Caco-2 (cell line): ENCODE measurements at regions not wholly inside any gene's neighbourhood (a gene's known extent, or its start where the extent isn't known, plus 50 kb on each side); places are given as distances from the start of the nearest gene placed in this dataset.

Source experiments
- BruUV-seq: library from RNA; stranded (reverse); fragments of 400-500 nt; replicated peaks from 2 replicates; lab custom pipeline; 2021; lab: Mats Ljungman, UMichigan
- CTCF ChIA-PET: fragments of 300-600 bp; sonication (Branson Sonifier 250); formaldehyde crosslinking; loops from one replicate; lab custom pipeline; 2022; ENCODE audit warnings: antibody characterized with exemption; lab: Charles Lee
- POLR2A ChIA-PET: fragments of 300-600 bp; sonication (Branson Sonifier 250); formaldehyde crosslinking; loops from one replicate; lab custom pipeline; 2022; ENCODE audit warnings: antibody characterized with exemption; lab: Charles Lee
- DNase-seq, 2 experiments: peaks; one replicate each; pipeline versions ENCODE4 v3.0.0 to v3.0.0-alpha.2; 2020 to 2022
- H3K27me3 ChIP-seq: replicated peaks from 2 replicates; pipeline ENCODE4 v1.6.0; 2011; ENCODE audit warnings: low read length; ENCODE audit not compliant: control insufficient read depth, insufficient read depth
- H3K36me3 ChIP-seq: 2 replicates; pipeline ENCODE4 v1.5.1; 2011; ENCODE audit warnings: low read length; ENCODE audit not compliant: control insufficient read depth, insufficient read depth
- H3K4me1 ChIP-seq: fragments of 250-450 bp; sonication (Bioruptor Pico); 2 replicates; pipeline ENCODE4 v1.5.1; 2020; ENCODE audit warnings: mild to moderate bottlenecking
- H3K4me3 ChIP-seq: 2 replicates; pipeline ENCODE4 v1.5.1; 2011; ENCODE audit warnings: low read depth, mild to moderate bottlenecking, control low read depth, low read length
- H3K9me3 ChIP-seq: fragments of 250-450 bp; sonication (Bioruptor Pico); 2 replicates; pipeline ENCODE4 v1.5.1; 2020; ENCODE audit warnings: mild to moderate bottlenecking, moderate library complexity
- H3K27ac Mint-ChIP-seq: one replicate; pipeline ENCODE4 v1.8.0; 2022; ENCODE audit warnings: mixed read lengths; ENCODE audit not compliant: unreplicated experiment
- H3K27me3 Mint-ChIP-seq: one replicate; pipeline ENCODE4 v1.8.0; 2022; ENCODE audit warnings: mixed read lengths; ENCODE audit not compliant: insufficient read depth, unreplicated experiment
- H3K36me3 Mint-ChIP-seq: one replicate; pipeline ENCODE4 v1.8.0; 2022; ENCODE audit warnings: mild to moderate bottlenecking, mixed read lengths; ENCODE audit not compliant: insufficient read depth, unreplicated experiment
- H3K4me1 Mint-ChIP-seq: one replicate; pipeline ENCODE4 v1.8.0; 2022; ENCODE audit warnings: low read depth, mixed read lengths; ENCODE audit not compliant: unreplicated experiment
- H3K4me3 Mint-ChIP-seq: one replicate; pipeline ENCODE4 v1.8.0; 2022; ENCODE audit warnings: mild to moderate bottlenecking, moderate library complexity, mixed read lengths; ENCODE audit not compliant: unreplicated experiment
- H3K9me3 Mint-ChIP-seq: one replicate; pipeline ENCODE4 v1.8.0; 2022; ENCODE audit warnings: mixed read lengths; ENCODE audit not compliant: unreplicated experiment
- CTCF ChIP-seq, 2 experiments: fragments of 200-600 bp in 1 of 2; IDR thresholded peaks; 1 replicate in 1 of 2; 2 replicates in 1 of 2; pipeline versions ENCODE4 v1.5.1 to v1.8.0; 2011 to 2022; ENCODE audit warnings: antibody characterized with exemption in 1 of 2, control low read depth in 1 of 2, inconsistent platforms in 1 of 2, low read depth in 1 of 2, low read length in 1 of 2, mild to moderate bottlenecking in 1 of 2, moderate library complexity in 1 of 2; ENCODE audit not compliant: insufficient read depth in 1 of 2, severe bottlenecking in 1 of 2, unreplicated experiment in 1 of 2
- intact Hi-C: fragments of 100-400 bp; cut with micrococcal nuclease; formaldehyde crosslinking; loops from one replicate; pipeline ENCODE4 v1.10.0; 2022; ENCODE audit not compliant: unreplicated experiment

- Mint-ChIP-seq H3K36me3 (no peaks in the 10 kb centered on the region), H3K4me3 (no peak overlapping the region), H3K9me3 (no peaks in the 10 kb centered on the region), H3K4me1 (peaks cover 7% of the 10 kb centered on the region), H3K27ac (no peak overlapping the region), H3K27me3 (peaks cover 12% of the 10 kb centered on the region)
- Histone ChIP-seq H3K4me3 (no peak overlapping the region), H3K36me3 (no peaks in the 10 kb centered on the region), H3K9me3 (no peaks in the 10 kb centered on the region), H3K27me3 (no peaks in the 10 kb centered on the region), H3K4me1 (0 out of 2 replicates have a peak, but pooled peaks cover 4% of the 10 kb centered on the region)
- intact Hi-C loops, result no loop called here
- TF ChIP-seq CTCF (IDR thresholded peaks at IDR 0.05; ENCODE audit: insufficient read depth in 1 of 2, low read depth in 1 of 2, low read length in 1 of 2, severe bottlenecking in 1 of 2, unreplicated experiment in 1 of 2), result no peak
- BruUV-seq, result no TSS peak
- no peak for DNase-seq
- POLR2A ChIA-PET, result no interaction called here
- CTCF ChIA-PET, result no interaction called here
These were observed 101.0 kb upstream of the SPACA1 start for GRCh38 chr6:87946669-87947068.

- ChIA-PET POLR2A (no interaction called here), CTCF (no interaction called here)
- Histone ChIP-seq H3K36me3 (no peaks in the 10 kb centered on the region), H3K27me3 (no peaks in the 10 kb centered on the region), H3K9me3 (no peaks in the 10 kb centered on the region), H3K4me1 (0 out of 2 replicates have a peak, but pooled peaks cover 4% of the 10 kb centered on the region), H3K4me3 (no peak overlapping the region)
- H3K4me3 Mint-ChIP-seq, result no peak overlapping the region
- intact Hi-C loops, result no loop called here
- no peaks in the 10 kb centered on the region for H3K9me3 Mint-ChIP-seq
- no peak for DNase-seq
- BruUV-seq, result no TSS peak
- TF ChIP-seq CTCF (IDR thresholded peaks at IDR 0.05; ENCODE audit: insufficient read depth in 1 of 2, low read depth in 1 of 2, low read length in 1 of 2, severe bottlenecking in 1 of 2, unreplicated experiment in 1 of 2), result no peak
- H3K27me3 Mint-ChIP-seq, result peaks cover 12% of the 10 kb centered on the region
- peak overlapping the region; percentile 71 for H3K27ac Mint-ChIP-seq
- peaks cover 7% of the 10 kb centered on the region for H3K4me1 Mint-ChIP-seq
- no peaks in the 10 kb centered on the region for H3K36me3 Mint-ChIP-seq
These were observed 101.7 kb upstream of the SPACA1 start for GRCh38 chr6:87945966-87946365.

GRCh38 chr6:87945181-87945580 lies 102.5 kb upstream of the SPACA1 start:
- Mint-ChIP-seq H3K4me3 (no peak overlapping the region), H3K4me1 (peaks cover 7% of the 10 kb centered on the region), H3K36me3 (no peaks in the 10 kb centered on the region), H3K9me3 (no peaks in the 10 kb centered on the region), H3K27me3 (peaks cover 7% of the 10 kb centered on the region), H3K27ac (no peak overlapping the region)
- POLR2A ChIA-PET, result no interaction called here
- intact Hi-C loops, result no loop called here
- no peak overlapping the region for H3K4me3 ChIP-seq
- no peak for DNase-seq
- H3K9me3 ChIP-seq, result no peaks in the 10 kb centered on the region
- H3K4me1 ChIP-seq, result 0 out of 2 replicates have a peak, but pooled peaks cover 4% of the 10 kb centered on the region
- TF ChIP-seq CTCF (IDR thresholded peaks at IDR 0.05; ENCODE audit: insufficient read depth in 1 of 2, low read depth in 1 of 2, low read length in 1 of 2, severe bottlenecking in 1 of 2, unreplicated experiment in 1 of 2), result no peak
- no peaks in the 10 kb centered on the region for H3K27me3 ChIP-seq
- no TSS peak for BruUV-seq
- CTCF ChIA-PET, result no interaction called here
- no peaks in the 10 kb centered on the region for H3K36me3 ChIP-seq
